OCI-LY7 (cell line): ENCODE measurements at regions not wholly inside any gene's neighbourhood (a gene's known extent, or its start where the extent isn't known, plus 50 kb on each side); places are given as distances from the start of the nearest gene placed in this dataset.
A peak's percentile ranks its signal among the peaks of the same experiment; 100 is the strongest.

ENCODE experiments used
- BruUV-seq: library from RNA; stranded (reverse); fragments of 400-500 nt; replicated peaks from 2 replicates; lab custom pipeline; 2021; lab: Mats Ljungman, UMichigan
- CTCF ChIA-PET: fragments of 300-600 bp; sonication (Branson Sonifier 250); formaldehyde crosslinking; loops from one replicate; lab custom pipeline; 2022; ENCODE audit warnings: antibody characterized with exemption; ENCODE audit not compliant: unreplicated experiment; lab: Charles Lee
- POLR2A ChIA-PET: fragments of 300-600 bp; sonication (Branson Sonifier 250); formaldehyde crosslinking; loops from one replicate; lab custom pipeline; 2022; ENCODE audit warnings: antibody characterized with exemption; lab: Charles Lee
- DNase-seq: peaks from one replicate; pipeline ENCODE4 v3.0.0-alpha.2; 2015; ENCODE audit warnings: low spot score
- H2AFZ ChIP-seq: fragments of 200-600 bp; sonication (generic), shearing (Covaris generic); 2 replicates; pipeline ENCODE4 v1.6.1; 2014; ENCODE audit warnings: mild to moderate bottlenecking, antibody characterized with exemption, low read length, moderate library complexity
- H3K27ac ChIP-seq: fragments of 200-600 bp; sonication (generic); 2 replicates; pipeline ENCODE4 v1.5.1; 2014; ENCODE audit warnings: mixed run types, low read depth, mild to moderate bottlenecking, moderate library complexity, low read length, inconsistent platforms; ENCODE audit not compliant: poor library complexity, severe bottlenecking
- H3K36me3 ChIP-seq: fragments of 200-600 bp; sonication (generic); 2 replicates; pipeline ENCODE4 v1.6.1; 2014; ENCODE audit warnings: mild to moderate bottlenecking, antibody characterized with exemption, low read length, moderate library complexity, mixed read lengths; ENCODE audit not compliant: insufficient read depth
- H3K4me1 ChIP-seq: fragments of 200-600 bp; sonication (generic); 2 replicates; pipeline ENCODE4 v1.5.1; 2014; ENCODE audit warnings: mild to moderate bottlenecking, low read length; ENCODE audit not compliant: insufficient read depth, poor library complexity, severe bottlenecking
- H3K4me2 ChIP-seq: fragments of 200-600 bp; sonication (generic); 2 replicates; pipeline ENCODE4 v1.6.1; 2014; ENCODE audit warnings: mild to moderate bottlenecking, low read length
- H3K4me3 ChIP-seq: fragments of 200-600 bp; sonication (generic); 2 replicates; pipeline ENCODE4 v1.5.1; 2014; ENCODE audit warnings: mild to moderate bottlenecking, low read depth, low read length; ENCODE audit not compliant: poor library complexity, severe bottlenecking
- H3K79me2 ChIP-seq: fragments of 200-600 bp; sonication (generic); 2 replicates; pipeline ENCODE4 v1.6.1; 2016; ENCODE audit warnings: low read depth, mild to moderate bottlenecking, low read length, moderate library complexity, mixed read lengths; ENCODE audit not compliant: insufficient read depth
- H3K9me2 ChIP-seq: fragments of 200-600 bp; sonication (generic); 2 replicates; pipeline ENCODE4 v1.6.1; 2016; ENCODE audit warnings: mild to moderate bottlenecking, low read length, mixed read lengths; ENCODE audit not compliant: insufficient read depth
- H3K9me3 ChIP-seq: fragments of 200-600 bp; sonication (generic); 2 replicates; pipeline ENCODE4 v1.6.1; 2014; ENCODE audit warnings: mild to moderate bottlenecking, mixed run types, low read length, mixed read lengths
- H4K20me1 ChIP-seq: fragments of 200-600 bp; sonication (generic); 2 replicates; pipeline ENCODE4 v1.6.1; 2014; ENCODE audit warnings: mild to moderate bottlenecking, antibody characterized with exemption, low read length, moderate library complexity, mixed read lengths; ENCODE audit not compliant: insufficient read depth
- EZH2phosphoT487 ChIP-seq: fragments of 200-600 bp; sonication (generic); IDR thresholded peaks from 2 replicates; pipeline ENCODE4 v1.6.1; 2018; ENCODE audit warnings: low read depth, borderline replicate concordance, mild to moderate bottlenecking, mixed run types, antibody characterized with exemption, low read length, moderate library complexity, mixed read lengths
- intact Hi-C: fragments of 100-400 bp; cut with micrococcal nuclease; formaldehyde crosslinking; loops from one replicate; pipeline ENCODE4 v1.10.0; 2022; ENCODE audit not compliant: unreplicated experiment
- TF ChIP-seq, protein P1 (sequence below): fragments of 200-600 bp; sonication (generic); conservative IDR thresholded peaks from 2 replicates; pipeline ENCODE4 v1.5.1; 2014; ENCODE audit warnings: mild to moderate bottlenecking, antibody characterized with exemption, low read length, moderate library complexity, mixed read lengths

DNA sequence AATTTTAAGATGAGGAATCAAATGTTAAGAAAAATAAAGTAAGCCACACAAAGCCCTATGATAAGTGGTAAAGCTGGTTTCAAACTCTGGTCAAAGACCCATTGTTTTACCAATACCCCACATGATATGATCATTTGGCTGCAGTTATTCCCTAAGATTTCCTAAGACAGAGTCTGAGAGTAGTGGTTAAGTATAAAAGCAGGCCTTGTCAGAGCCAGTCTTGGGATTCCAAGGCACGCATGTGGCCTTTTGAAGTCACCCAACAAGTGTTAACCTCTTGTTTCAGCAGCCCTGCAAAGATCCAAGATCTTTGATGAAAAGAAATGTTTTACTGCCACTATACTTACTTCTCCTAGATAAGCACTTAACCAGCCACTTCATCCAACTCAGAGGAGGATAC is 159.2 kb downstream of the SIPA1L2 start:
- H2AFZ ChIP-seq, result no peak overlapping the region
- intact Hi-C loops, result no loop called here
- H3K9me2 ChIP-seq, result no peaks in the 10 kb centered on the region
- no peak for TF ChIP-seq EZH2phosphoT487
- TF ChIP-seq, protein P1, sequence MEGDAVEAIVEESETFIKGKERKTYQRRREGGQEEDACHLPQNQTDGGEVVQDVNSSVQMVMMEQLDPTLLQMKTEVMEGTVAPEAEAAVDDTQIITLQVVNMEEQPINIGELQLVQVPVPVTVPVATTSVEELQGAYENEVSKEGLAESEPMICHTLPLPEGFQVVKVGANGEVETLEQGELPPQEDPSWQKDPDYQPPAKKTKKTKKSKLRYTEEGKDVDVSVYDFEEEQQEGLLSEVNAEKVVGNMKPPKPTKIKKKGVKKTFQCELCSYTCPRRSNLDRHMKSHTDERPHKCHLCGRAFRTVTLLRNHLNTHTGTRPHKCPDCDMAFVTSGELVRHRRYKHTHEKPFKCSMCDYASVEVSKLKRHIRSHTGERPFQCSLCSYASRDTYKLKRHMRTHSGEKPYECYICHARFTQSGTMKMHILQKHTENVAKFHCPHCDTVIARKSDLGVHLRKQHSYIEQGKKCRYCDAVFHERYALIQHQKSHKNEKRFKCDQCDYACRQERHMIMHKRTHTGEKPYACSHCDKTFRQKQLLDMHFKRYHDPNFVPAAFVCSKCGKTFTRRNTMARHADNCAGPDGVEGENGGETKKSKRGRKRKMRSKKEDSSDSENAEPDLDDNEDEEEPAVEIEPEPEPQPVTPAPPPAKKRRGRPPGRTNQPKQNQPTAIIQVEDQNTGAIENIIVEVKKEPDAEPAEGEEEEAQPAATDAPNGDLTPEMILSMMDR, result no peak
- no peak overlapping the region for H3K27ac ChIP-seq
- H3K4me3 ChIP-seq, result no peak overlapping the region
- POLR2A ChIA-PET, result no interaction called here
- peaks cover 10% of the 10 kb centered on the region for H3K4me1 ChIP-seq
- DNase-seq, result no peak
- no peaks in the 10 kb centered on the region; the same call in 1 of the 2 replicates for H3K36me3 ChIP-seq
- no peaks in the 10 kb centered on the region for H3K79me2 ChIP-seq
- no TSS peak for BruUV-seq
- no peak overlapping the region for H3K4me2 ChIP-seq
- H4K20me1 ChIP-seq, result no peaks in the 10 kb centered on the region
- CTCF ChIA-PET, result no interaction called here
- no peaks in the 10 kb centered on the region for H3K9me3 ChIP-seq

DNA sequence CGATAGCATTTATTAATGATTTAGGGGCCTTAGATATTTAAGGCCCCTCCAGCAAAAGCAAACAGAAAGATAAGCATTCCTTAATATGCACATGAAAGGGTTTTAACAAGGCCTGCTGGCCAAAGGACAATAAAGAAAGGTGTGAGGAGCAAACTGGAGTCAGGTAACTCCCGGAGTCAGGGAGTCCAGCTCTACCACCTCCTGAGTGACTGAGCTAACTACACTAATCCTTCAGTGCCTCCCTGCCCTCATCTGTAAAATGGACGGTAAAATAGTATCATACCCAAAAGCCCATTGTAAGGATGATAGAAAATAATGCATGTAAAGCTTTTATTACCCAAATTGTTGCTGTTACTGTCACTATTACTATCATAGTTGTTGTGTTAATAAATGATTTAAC is 161.7 kb downstream of the SIPA1L2 start:
- Histone ChIP-seq H3K4me3 (no peak overlapping the region), H3K79me2 (no peaks in the 10 kb centered on the region), H4K20me1 (no peaks in the 10 kb centered on the region), H3K36me3 (peaks cover 12% of the 10 kb centered on the region), H3K4me1 (peaks cover 10% of the 10 kb centered on the region), H3K9me3 (no peaks in the 10 kb centered on the region), H3K9me2 (no peaks in the 10 kb centered on the region), H2AFZ (no peak overlapping the region), H3K27ac (no peak overlapping the region), H3K4me2 (no peak overlapping the region)
- POLR2A ChIA-PET, result interaction anchor here (0.6 to 2.0 kb wide), 5 partner anchors 10 to 228 kb away, joined by 3 to 8 read pairs (median 4); no protein-coding TSS in a partner anchor
- no peak for TF ChIP-seq EZH2phosphoT487
- TF ChIP-seq, protein P1, result no peak
- no TSS peak for BruUV-seq
- CTCF ChIA-PET, result no interaction called here
- DNase-seq, result no peak
- intact Hi-C loops, result no loop called here

DNA sequence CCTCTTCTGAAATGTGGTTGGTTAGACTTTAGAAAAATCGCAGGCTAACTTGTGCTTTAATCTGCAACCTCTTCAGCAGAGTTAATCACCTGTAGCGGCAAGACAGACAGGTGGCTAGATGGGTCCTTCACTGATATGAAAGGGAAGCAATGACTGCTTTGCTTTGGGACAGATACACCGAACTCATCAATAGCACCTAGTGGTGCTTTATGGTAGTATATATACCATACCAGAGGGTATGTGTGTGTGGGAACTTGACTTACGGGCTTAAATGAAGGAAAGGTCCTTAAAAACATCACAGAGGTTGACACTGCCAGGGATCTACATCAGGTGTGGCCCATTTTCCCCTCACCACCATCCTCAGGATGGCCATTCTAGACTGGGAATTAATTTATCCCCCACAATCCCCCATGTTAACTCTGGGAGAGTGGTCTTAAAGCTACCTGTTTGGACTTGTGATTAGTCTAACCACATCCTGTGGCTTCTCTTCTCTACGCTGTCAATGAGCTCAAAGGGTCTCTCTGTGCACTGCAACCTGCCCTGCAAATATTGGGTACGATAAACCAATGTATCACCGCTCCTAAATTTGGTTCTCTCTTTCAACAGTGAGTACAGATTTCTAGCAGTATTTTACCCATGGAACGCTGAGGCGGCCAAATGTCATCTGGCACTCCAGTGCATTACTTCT is 162.7 kb downstream of the SIPA1L2 start:
- TF ChIP-seq, protein P1, result peak; percentile 28; the same call in 1 of the 2 replicates
- TF ChIP-seq EZH2phosphoT487, result no peak
- H3K9me3 ChIP-seq, result no peaks in the 10 kb centered on the region
- H3K36me3 ChIP-seq, result peaks cover 12% of the 10 kb centered on the region
- no peak for DNase-seq
- H3K79me2 ChIP-seq, result no peaks in the 10 kb centered on the region
- H2AFZ ChIP-seq, result no peak overlapping the region
- no peak overlapping the region for H3K4me2 ChIP-seq
- H4K20me1 ChIP-seq, result no peaks in the 10 kb centered on the region
- ChIA-PET POLR2A (interaction anchor here (0.6 to 2.0 kb wide), 3 partner anchors 11 to 229 kb away, joined by 4 to 8 read pairs (median 7); no protein-coding TSS in a partner anchor), CTCF (no interaction called here)
- BruUV-seq, result no TSS peak
- no peak overlapping the region for H3K27ac ChIP-seq
- H3K4me3 ChIP-seq, result no peak overlapping the region
- no peaks in the 10 kb centered on the region for H3K9me2 ChIP-seq
- intact Hi-C loops, result no loop called here
- H3K4me1 ChIP-seq, result peaks cover 7% of the 10 kb centered on the region
